ENCODE measurements at regions not wholly inside any gene's neighbourhood (a gene's known extent, or its start where the extent isn't known, plus 50 kb on each side); places are given as distances from the start of the nearest gene placed in this dataset.

DNA sequence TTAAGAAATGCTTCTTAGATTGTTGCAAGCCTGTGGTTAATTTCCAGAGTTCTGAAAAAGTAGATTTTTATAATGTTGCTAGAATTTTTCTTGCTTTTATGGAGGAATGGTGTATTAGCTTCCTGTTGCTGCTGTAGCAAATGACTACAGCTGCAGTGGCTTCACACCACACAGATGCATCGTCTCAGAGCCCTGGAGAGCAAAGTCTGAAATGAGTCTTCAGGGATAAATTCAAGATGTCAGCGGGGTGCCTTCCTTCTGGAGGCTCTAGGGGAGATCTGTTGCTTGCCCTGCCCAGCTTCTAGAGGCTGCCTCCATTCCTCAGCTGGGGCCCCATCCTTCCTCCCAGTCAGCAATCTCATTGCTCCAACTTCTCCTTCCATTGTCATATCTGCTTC is 187.8 kb downstream of the ZNF516 start:
- no peak for DNase-seq (ENCODE audit: low read depth)
- TF ChIP-seq, protein P1, sequence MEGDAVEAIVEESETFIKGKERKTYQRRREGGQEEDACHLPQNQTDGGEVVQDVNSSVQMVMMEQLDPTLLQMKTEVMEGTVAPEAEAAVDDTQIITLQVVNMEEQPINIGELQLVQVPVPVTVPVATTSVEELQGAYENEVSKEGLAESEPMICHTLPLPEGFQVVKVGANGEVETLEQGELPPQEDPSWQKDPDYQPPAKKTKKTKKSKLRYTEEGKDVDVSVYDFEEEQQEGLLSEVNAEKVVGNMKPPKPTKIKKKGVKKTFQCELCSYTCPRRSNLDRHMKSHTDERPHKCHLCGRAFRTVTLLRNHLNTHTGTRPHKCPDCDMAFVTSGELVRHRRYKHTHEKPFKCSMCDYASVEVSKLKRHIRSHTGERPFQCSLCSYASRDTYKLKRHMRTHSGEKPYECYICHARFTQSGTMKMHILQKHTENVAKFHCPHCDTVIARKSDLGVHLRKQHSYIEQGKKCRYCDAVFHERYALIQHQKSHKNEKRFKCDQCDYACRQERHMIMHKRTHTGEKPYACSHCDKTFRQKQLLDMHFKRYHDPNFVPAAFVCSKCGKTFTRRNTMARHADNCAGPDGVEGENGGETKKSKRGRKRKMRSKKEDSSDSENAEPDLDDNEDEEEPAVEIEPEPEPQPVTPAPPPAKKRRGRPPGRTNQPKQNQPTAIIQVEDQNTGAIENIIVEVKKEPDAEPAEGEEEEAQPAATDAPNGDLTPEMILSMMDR (IDR thresholded peaks at IDR 0.05; ENCODE audit: control insufficient read depth, extremely low read depth, insufficient read depth), result no peak

DNA sequence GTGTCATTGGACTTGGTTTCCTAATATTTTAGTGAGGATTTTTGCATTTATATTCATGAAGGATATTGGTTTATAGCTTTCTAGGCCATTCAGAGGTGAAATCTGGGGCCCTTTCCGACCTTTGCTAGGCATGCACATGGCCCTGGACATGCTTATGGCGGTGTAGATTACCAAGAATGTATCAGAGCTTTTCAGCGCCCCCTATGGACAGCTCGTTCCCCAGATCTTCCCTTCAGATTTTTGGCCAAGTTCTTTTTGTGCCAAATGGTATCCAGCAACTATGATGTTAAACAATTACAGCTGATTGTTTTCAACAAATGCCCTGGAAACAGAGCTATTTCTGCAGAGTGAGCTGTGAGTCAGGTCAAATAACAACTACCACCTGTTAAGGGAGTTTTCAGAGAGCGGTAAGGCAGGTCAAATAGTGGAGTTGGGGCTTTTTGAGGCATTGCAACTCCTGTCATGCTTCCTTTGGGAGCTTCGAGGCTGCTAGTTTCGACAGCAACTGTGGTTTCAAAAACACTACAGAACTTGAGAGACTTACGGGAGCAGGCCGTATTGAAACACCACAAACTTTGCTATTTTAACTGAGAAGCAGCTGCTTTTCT is 188.3 kb downstream of the ZNF516 start:
- no peak for DNase-seq (ENCODE audit: low read depth)
- TF ChIP-seq, protein P1 (IDR thresholded peaks at IDR 0.05; ENCODE audit: control insufficient read depth, extremely low read depth, insufficient read depth), result peak; percentile 20; the same call in 1 of the 2 replicates
- no peak overlapping the region for H3K4me3 ChIP-seq (ENCODE audit: low read depth, low read length)

More for the DNA sequence above, 187.8 kb downstream of the ZNF516 start:
- no peak overlapping the region for H3K4me3 ChIP-seq (ENCODE audit: low read depth, low read length)

DNA sequence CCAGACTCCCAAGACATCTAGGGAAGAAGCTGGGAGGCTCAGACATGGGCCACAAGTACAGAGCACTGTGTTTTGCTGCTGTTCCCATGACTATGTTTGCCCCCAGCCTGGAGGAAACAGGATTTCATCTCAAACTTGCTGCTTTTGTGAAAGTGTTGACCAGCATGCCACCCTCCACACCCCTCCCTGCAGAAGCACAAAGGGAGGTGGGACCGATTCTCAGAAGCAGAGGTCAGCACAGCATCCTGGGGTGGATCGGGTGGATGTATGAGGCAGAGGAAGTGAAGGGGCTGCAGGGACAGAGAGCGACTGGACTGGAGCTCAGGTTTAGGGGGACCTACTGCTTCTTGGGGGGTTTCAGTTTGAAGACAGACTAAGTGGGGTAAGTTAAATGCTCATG is 209.2 kb downstream of the ZNF516 start:
- TF ChIP-seq, protein P1 (IDR thresholded peaks at IDR 0.05; ENCODE audit: control insufficient read depth, extremely low read depth, insufficient read depth), result no peak
- H3K4me3 ChIP-seq (ENCODE audit: low read depth, low read length), result no peak overlapping the region
- no peak for DNase-seq (ENCODE audit: low read depth)

DNA sequence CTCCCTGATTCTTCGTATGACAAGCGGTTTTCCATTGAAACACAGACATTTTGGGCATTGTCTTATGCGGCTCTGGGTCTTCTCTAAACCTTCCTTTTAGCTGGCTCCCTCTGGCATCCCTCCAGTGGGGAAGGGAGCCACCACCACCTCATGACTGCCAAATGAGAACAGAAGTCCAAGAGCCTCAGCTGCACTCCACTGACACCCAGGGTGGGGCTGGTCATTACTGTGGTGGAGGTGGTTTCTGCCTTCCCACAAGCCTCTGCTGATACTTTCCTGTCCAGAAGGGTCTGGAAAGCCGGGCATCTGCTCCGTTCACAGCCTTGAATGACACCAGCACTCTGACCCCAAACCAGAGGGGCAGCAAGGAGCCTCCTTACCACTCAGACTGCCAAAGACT is 213.5 kb downstream of the ZNF516 start:
- H3K4me3 ChIP-seq (ENCODE audit: low read depth, low read length), result no peak overlapping the region
- TF ChIP-seq, protein P1 (IDR thresholded peaks at IDR 0.05; ENCODE audit: control insufficient read depth, extremely low read depth, insufficient read depth), result no peak
- no peak for DNase-seq (ENCODE audit: low read depth)

DNA sequence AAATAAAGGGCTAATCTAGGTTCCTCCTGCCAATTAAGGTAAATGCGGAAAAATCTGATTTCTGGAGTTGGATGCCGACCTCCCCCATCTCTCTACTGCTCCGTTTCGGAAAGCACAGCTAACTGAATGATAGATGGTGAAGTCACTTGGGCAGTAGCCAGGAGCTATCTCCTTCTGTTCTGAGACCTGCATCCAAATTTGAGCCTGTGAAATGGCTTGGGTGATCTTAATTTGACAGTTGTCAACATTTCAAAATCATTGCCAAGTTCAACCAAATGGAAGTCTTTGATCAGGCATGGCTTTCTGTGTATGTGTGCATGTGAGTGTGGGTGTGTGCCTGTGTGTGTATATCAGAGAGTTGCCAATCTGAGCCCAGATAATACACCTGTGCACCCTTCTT is 217.2 kb downstream of the ZNF516 start:
- DNase-seq (ENCODE audit: low read depth), result no peak
- H3K4me3 ChIP-seq (ENCODE audit: low read depth, low read length), result no peak overlapping the region
- TF ChIP-seq, protein P1 (IDR thresholded peaks at IDR 0.05; ENCODE audit: control insufficient read depth, extremely low read depth, insufficient read depth), result no peak

DNA sequence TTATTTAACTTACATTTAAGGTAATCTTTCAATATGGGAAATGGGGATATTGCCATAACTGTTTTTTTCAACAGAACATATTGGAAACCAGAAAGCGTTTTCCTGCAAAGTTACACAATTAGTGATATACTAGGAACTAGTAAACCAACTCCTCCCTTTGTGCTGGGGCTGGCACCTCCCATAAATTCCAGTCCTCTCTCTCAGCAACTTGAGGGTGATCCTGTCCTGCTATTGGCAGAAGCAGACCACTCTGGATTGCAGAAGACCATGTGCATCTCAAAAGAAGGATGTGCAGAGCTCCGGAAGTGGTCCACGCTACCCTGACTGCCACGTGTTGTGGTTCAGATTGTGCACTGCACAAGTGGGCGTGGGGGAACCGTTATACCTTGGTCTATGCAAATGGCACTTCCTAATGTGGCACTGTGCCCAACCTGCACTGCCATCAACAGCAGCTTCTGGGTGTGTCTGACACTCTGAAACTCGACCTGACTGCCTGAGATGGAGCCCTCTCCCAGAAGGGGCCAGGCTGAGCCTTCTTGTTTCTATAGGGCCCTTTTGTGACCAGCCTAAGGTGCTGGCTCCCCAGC is 219.2 kb downstream of the ZNF516 start:
- no peak for DNase-seq (ENCODE audit: low read depth)
- H3K4me3 ChIP-seq (ENCODE audit: low read depth, low read length), result no peak overlapping the region
- TF ChIP-seq, protein P1 (IDR thresholded peaks at IDR 0.05; ENCODE audit: control insufficient read depth, extremely low read depth, insufficient read depth), result no peak
